ENCODE measurements at regions not wholly inside any gene's neighbourhood (a gene's known extent, or its start where the extent isn't known, plus 50 kb on each side); places are given as distances from the start of the nearest gene placed in this dataset.

- whole genome bisulfite sequencing, 4 donors: 64 to 85% (median 72%) methylated on average over 1 of the region's 1 CpG
- DNase-seq (no peak), ATAC-seq (no peak)
- no peaks in the 10 kb centered on the region for H3K36me3 ChIP-seq
- no peaks in the 10 kb centered on the region for H3K4me1 ChIP-seq
- no peak overlapping the region for H3K4me3 ChIP-seq
- TF ChIP-seq CTCF (IDR thresholded peaks at IDR 0.05) (no peak), POLR2A (IDR thresholded peaks at IDR 0.05) (no peak)
- H3K27ac ChIP-seq: no peak overlapping the region
- no peaks in the 10 kb centered on the region for H3K9me3 ChIP-seq
- intact Hi-C loops (cut with DNase I): no loop called here
- H3K27me3 ChIP-seq: no peaks in the 10 kb centered on the region
These were observed 630.7 kb upstream of the ZNF608 start for GRCh38 chr5:125377141-125377540.

GRCh38 chr5:125381290-125381689 is 634.9 kb upstream of the ZNF608 start:
- no peak for TF ChIP-seq CTCF (IDR thresholded peaks at IDR 0.05)
- no peak for TF ChIP-seq POLR2A (IDR thresholded peaks at IDR 0.05)
- no peaks in the 10 kb centered on the region for H3K36me3 ChIP-seq
- 30 to 95% (median 72%) methylated on average over 2 to 6 of the region's 6 CpGs for WGBS, 4 donors

GRCh38 chr5:125384071-125384470 is 637.6 kb upstream of the ZNF608 start:
- H3K36me3 ChIP-seq: no peaks in the 10 kb centered on the region
- no peaks in the 10 kb centered on the region for H3K9me3 ChIP-seq
- H3K4me3 ChIP-seq: no peak overlapping the region
- TF ChIP-seq POLR2A (IDR thresholded peaks at IDR 0.05) (no peak), CTCF (IDR thresholded peaks at IDR 0.05) (no peak)
- H3K27ac ChIP-seq: no peak overlapping the region
- H3K4me1 ChIP-seq: no peaks in the 10 kb centered on the region
- H3K27me3 ChIP-seq: no peaks in the 10 kb centered on the region
- DNase-seq: no peak
- ATAC-seq: no peak
- intact Hi-C loops (cut with DNase I): no loop called here
- 90 to 100% (median 96%) methylated on average over 1 of the region's 1 CpG for WGBS, 4 donors

More at GRCh38 chr5:125381290-125381689, 634.9 kb upstream of the ZNF608 start:
- DNase-seq (no peak), ATAC-seq (no peak)
- Histone ChIP-seq H3K27me3 (no peaks in the 10 kb centered on the region), H3K4me1 (no peaks in the 10 kb centered on the region), H3K9me3 (no peaks in the 10 kb centered on the region), H3K4me3 (no peak overlapping the region), H3K27ac (no peak overlapping the region)
- intact Hi-C loops (cut with DNase I): no loop called here

- Histone ChIP-seq H3K36me3 (no peaks in the 10 kb centered on the region), H3K27me3 (no peaks in the 10 kb centered on the region), H3K4me3 (no peak overlapping the region), H3K27ac (no peak overlapping the region), H3K9me3 (no peaks in the 10 kb centered on the region), H3K4me1 (no peaks in the 10 kb centered on the region)
- TF ChIP-seq CTCF (IDR thresholded peaks at IDR 0.05): no peak
- ATAC-seq (no peak), DNase-seq (no peak)
- intact Hi-C loops (cut with DNase I): no loop called here
- 59 to 74% (median 66%) methylated on average over 2 of the region's 2 CpGs for WGBS, 4 donors
These were observed 643.9 kb upstream of the ZNF608 start for GRCh38 chr5:125390326-125390725.
